GM19328 (cell line): ENCODE measurements at regions not wholly inside any gene's neighbourhood (a gene's known extent, or its start where the extent isn't known, plus 50 kb on each side); places are given as distances from the start of the nearest gene placed in this dataset.
"Not testable (repeated sequence)": the region's sequence is repeated elsewhere in the genome, so short reads cannot be mapped to it uniquely, and the experiment has no call there.

Experiments
- ATAC-seq: cut with Tn5 transposase; IDR thresholded peaks from one replicate; pipeline ENCODE4 v1.9.1; 2021; ENCODE audit warnings: mild to moderate bottlenecking, moderate library complexity; ENCODE audit not compliant: unreplicated experiment

- no peak for ATAC-seq
Observed at GRCh38 chr11:15300341-15300740, 185.6 kb downstream of the INSC start.

GRCh38 chr11:15307619-15308024, 192.9 kb downstream of the INSC start:
- no peak for ATAC-seq

- ATAC-seq = no peak
Observed at GRCh38 chr11:15308840-15309239, 194.1 kb downstream of the INSC start.

GRCh38 chr11:15309296-15309695, 194.6 kb downstream of the INSC start:
- ATAC-seq = no peak

GRCh38 chr11:15313862-15314261, 199.1 kb downstream of the INSC start:
- no peak for ATAC-seq

- ATAC-seq = no peak
Observed at GRCh38 chr11:15318814-15319213, 204.1 kb downstream of the INSC start.

GRCh38 chr11:15326520-15326919, 211.8 kb downstream of the INSC start:
- no peak for ATAC-seq

GRCh38 chr11:15327786-15328231, 213.1 kb downstream of the INSC start:
- ATAC-seq = no peak

- no peak for ATAC-seq
Observed at GRCh38 chr11:15333407-15333806, 218.7 kb downstream of the INSC start.

- ATAC-seq = no peak
Observed at GRCh38 chr11:15334766-15335165, 220.0 kb downstream of the INSC start.

- ATAC-seq = no peak
Observed at GRCh38 chr11:15336021-15336420, 221.3 kb downstream of the INSC start.

- no peak for ATAC-seq
Observed at GRCh38 chr11:15339302-15339701, 224.6 kb downstream of the INSC start.

- ATAC-seq = no peak
Observed at GRCh38 chr11:15341587-15341986, 226.9 kb downstream of the INSC start.

GRCh38 chr11:15342163-15342562, 227.4 kb downstream of the INSC start:
- no peak for ATAC-seq

GRCh38 chr11:15346907-15347306, 232.2 kb downstream of the INSC start:
- no peak for ATAC-seq

GRCh38 chr11:15347969-15348734, 233.4 kb downstream of the INSC start:
- ATAC-seq = no peak

- ATAC-seq = no peak
Observed at GRCh38 chr11:15349413-15349812, 234.7 kb downstream of the INSC start.

- no peak for ATAC-seq
Observed at GRCh38 chr11:15361316-15361715, 246.6 kb downstream of the INSC start.

GRCh38 chr11:15365286-15365685, 250.6 kb downstream of the INSC start:
- ATAC-seq = not testable (repeated sequence)

GRCh38 chr11:15367695-15368094, 253.0 kb downstream of the INSC start:
- no peak for ATAC-seq

GRCh38 chr11:15370495-15371147, 255.9 kb downstream of the INSC start:
- ATAC-seq = no peak

GRCh38 chr11:15371533-15371932, 256.8 kb downstream of the INSC start:
- ATAC-seq = no peak
